NCI-H146 treated with DMSO at 0.1 percent for 48 hours (cell line): ENCODE measurements at regions not wholly inside any gene's neighbourhood (a gene's known extent, or its start where the extent isn't known, plus 50 kb on each side); places are given as distances from the start of the nearest gene placed in this dataset.
"Not testable (repeated sequence)": the region's sequence is repeated elsewhere in the genome, so short reads cannot be mapped to it uniquely, and the experiment has no call there.

Experiments
- DNase-seq: peaks from one replicate; lab custom pipeline; 2025; ENCODE audit not compliant: unreplicated experiment; lab: John Stamatoyannopoulos, UW

GRCh38 chr2:242043538-242044312, 174.2 kb downstream of the RTP5 start:
- no peak for DNase-seq

- no peak for DNase-seq
These were observed 174.7 kb downstream of the RTP5 start for GRCh38 chr2:242044313-242044590.

DNA sequence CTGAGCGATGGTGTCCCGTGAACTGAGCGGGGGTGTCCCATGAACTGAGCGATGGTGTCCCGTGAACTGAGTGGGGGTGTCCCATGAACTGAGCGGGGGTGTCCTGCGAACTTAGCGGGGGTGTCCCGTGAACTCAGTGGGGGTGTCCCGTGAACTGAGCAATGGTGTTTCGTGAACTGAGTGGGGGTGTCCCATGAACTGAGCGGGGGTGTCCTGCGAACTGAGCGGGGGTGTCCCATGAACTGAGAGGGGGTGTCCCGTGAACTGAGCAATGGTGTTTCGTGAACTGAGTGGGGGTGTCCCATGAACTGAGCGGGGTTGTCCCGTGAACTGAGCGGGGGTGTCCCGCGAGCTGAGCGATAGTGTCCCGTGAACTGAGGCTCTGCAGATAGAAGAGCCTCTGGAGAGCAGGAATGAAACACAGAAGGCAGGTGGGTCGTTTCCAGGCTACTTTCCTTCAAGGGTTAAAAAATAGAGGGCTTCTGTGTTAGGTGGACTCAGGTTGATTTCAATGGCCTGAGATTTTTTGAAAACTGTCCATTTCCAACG, 176.1 kb downstream of the RTP5 start:
- not testable (repeated sequence) for DNase-seq

GRCh38 chr2:242046206-242046826, 176.8 kb downstream of the RTP5 start:
- no peak for DNase-seq

- no peak for DNase-seq
These were observed 178.4 kb downstream of the RTP5 start for GRCh38 chr2:242047963-242048362.

GRCh38 chr2:242048479-242048878, 178.9 kb downstream of the RTP5 start:
- DNase-seq, result no peak

- DNase-seq, result not testable (repeated sequence)
These were observed 180.0 kb downstream of the RTP5 start for GRCh38 chr2:242049492-242049891.

GRCh38 chr2:242051463-242051862, 181.9 kb downstream of the RTP5 start:
- DNase-seq, result no peak

- no peak for DNase-seq
These were observed 182.9 kb downstream of the RTP5 start for GRCh38 chr2:242052421-242052820.

GRCh38 chr2:242053921-242054320, 184.4 kb downstream of the RTP5 start:
- DNase-seq, result no peak

DNA sequence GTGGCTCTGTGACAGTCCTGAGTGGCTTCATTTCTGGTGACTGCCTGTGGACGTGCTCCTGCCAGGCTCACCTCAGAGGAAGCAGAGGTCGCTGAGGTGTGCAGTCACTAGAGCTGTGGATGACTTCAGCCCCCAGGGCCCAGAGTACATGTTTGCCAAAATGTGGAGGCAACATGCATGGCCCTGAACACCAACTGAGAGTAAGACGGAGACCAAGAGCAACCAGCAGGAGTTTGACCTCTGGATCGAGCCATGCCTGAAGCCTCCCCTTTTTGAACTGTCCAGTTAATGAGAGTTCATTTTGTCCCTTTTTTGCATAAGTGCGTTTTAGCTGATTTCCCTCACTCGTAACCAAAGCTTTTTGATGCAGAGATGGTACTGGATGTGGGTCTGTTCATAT, 184.9 kb downstream of the RTP5 start:
- DNase-seq, result no peak

- DNase-seq, result no peak
These were observed 185.6 kb downstream of the RTP5 start for GRCh38 chr2:242054881-242055801.

DNA sequence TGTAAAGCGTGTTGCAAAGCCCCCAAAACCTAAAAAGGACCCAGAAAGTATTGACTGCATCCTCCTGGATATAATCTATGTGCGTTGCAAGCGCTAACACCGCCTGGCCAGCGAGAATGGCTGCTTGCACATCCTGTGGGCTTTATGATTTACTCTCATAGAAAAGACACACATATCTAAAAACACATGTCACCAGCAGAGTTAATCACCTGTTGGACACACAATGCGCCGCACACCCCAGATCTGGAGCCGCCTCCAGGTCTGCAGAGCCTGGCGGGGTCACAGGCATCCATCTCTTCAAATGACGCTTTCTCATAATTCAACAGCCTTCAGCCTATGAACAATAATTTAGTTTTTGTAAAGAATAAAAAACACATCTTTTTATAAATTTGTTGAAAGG, 186.5 kb downstream of the RTP5 start:
- DNase-seq, result no peak

GRCh38 chr2:242056785-242057184, 187.3 kb downstream of the RTP5 start:
- DNase-seq, result no peak

GRCh38 chr2:242057379-242058040, 188.0 kb downstream of the RTP5 start:
- DNase-seq, result no peak

DNA sequence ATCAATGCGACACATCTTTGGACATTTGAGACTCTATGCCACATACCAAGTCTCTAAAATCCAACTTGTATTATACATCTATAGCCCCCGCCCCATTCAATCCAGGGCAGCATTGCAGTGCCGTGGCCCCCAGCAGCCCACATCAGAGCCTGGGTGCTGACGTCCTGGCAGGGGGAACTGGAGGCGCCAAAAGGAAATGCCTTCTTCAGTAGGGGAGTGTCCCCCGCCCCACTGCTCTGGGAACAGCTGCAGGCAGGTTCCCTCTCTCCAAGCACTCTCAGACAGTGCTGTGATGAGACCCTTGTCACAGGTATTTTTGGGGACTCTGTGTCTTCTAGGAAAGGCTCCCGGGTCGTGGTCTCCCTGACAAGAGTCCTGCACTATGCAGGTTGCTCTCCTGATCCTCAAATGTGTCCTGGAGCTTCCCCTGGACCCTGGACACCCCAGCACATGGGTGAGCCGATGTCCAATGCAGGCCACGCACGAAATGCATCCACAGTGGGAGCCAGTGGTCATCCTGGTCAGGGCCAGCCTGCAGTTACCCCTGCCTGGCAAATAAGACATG, 188.7 kb downstream of the RTP5 start:
- no peak for DNase-seq

DNA sequence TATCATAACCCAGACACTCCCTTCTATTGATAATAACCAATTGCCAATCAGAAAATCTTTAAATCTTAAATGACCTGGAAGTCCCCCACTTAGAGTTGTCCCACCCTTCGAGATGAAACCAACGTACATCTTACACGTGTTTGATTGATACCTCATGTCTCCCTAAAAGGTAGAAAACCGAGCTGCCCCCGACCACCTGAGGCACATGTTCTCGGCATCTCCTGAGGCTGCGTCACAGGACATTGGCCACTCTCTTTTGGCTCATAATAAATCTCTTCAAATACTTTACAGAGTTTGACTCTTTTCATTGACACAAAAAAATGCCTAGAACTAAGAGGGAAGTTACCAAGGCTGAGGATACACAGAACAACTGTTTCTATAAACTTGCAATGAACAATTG, 190.0 kb downstream of the RTP5 start:
- no peak for DNase-seq

- DNase-seq, result no peak
These were observed 190.8 kb downstream of the RTP5 start for GRCh38 chr2:242060212-242060835.

- not testable (repeated sequence) for DNase-seq
These were observed 192.4 kb downstream of the RTP5 start for GRCh38 chr2:242061930-242062329.

DNA sequence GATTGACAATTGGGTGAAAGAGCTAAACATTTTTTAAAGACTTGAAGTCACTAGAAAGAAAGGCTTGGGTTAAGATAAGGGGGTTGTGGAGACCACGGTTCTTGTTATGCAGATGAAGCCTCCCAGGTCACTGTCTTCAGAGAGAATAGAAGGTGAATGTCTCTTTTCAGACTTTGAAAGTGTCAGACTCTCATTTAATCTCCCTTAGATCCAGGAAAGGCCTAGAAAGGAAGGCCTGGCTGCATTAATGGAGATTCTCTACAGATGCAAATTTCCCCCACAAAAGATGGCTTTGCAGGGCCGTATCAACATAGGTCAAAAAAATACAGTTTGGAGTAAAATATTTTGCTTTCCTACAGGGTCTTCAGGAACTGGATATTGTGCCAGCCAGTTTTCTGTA, 193.9 kb downstream of the RTP5 start:
- no peak for DNase-seq
